Parathyroid adenoma (tissue), 2 donors: ENCODE measurements at regions not wholly inside any gene's neighbourhood (a gene's known extent, or its start where the extent isn't known, plus 50 kb on each side); places are given as distances from the start of the nearest gene placed in this dataset.

Source experiments
- H2AFZ ChIP-seq: fragments of 300-600 bp; sonication (generic); one replicate; pipeline ENCODE4 v1.7.0; 2017; ENCODE audit warnings: antibody characterized with exemption, mild to moderate bottlenecking
- H3K27ac ChIP-seq: fragments of 300-600 bp; sonication (generic); one replicate; pipeline ENCODE4 v1.7.0; 2017
- H3K27me3 ChIP-seq: fragments of 300-600 bp; sonication (generic); one replicate; pipeline ENCODE4 v1.7.0; 2017; ENCODE audit warnings: low read length; ENCODE audit not compliant: control insufficient read depth, insufficient read depth
- H3K36me3 ChIP-seq: fragments of 300-600 bp; sonication (generic); one replicate; pipeline ENCODE4 v1.7.0; 2017; ENCODE audit warnings: low read length; ENCODE audit not compliant: control insufficient read depth, insufficient read depth
- H3K4me1 ChIP-seq: fragments of 300-600 bp; sonication (generic); one replicate; pipeline ENCODE4 v1.7.0; 2017; ENCODE audit warnings: control low read depth
- H3K4me2 ChIP-seq: fragments of 300-600 bp; sonication (generic); one replicate; pipeline ENCODE4 v1.7.0; 2017; ENCODE audit warnings: low read length
- H3K4me3 ChIP-seq: fragments of 300-600 bp; sonication (generic); one replicate; pipeline ENCODE4 v1.7.0; 2017; ENCODE audit warnings: low read depth, low read length
- H3K79me2 ChIP-seq: fragments of 300-600 bp; sonication (generic); one replicate; pipeline ENCODE4 v1.7.0; 2017; ENCODE audit warnings: control low read depth
- H3K9ac ChIP-seq: fragments of 300-600 bp; sonication (generic); one replicate; pipeline ENCODE4 v1.7.0; 2017; ENCODE audit warnings: mild to moderate bottlenecking
- H3K9me3 ChIP-seq: fragments of 300-600 bp; sonication (generic); one replicate; pipeline ENCODE4 v1.7.0; 2017; ENCODE audit warnings: low read length; ENCODE audit not compliant: control insufficient read depth
- TF ChIP-seq, protein P1 (sequence below): fragments of 300-600 bp; sonication (generic); IDR thresholded peaks from one replicate; pipeline ENCODE4 v1.7.0; 2017; ENCODE audit warnings: antibody characterized with exemption, mild to moderate bottlenecking
- donor health status: primary hyperparathyroidism.

DNA sequence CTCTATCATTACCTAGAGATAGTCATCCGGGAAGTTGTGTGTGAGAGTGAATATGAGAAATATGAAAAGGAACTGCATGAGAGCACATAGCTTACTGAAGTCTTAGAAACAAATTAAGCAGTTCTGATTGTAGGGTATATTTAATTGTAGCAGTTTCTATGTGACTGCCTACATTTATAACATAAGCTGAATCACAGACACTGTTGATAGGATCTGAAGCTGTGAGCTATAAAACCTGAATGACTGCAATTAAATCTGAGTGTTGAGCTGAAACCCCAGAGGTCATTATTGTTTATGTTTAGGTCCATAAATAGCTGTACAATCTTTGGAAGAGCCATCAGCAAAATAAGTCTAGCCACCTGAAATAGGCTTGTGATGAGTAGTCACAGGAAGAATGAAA lies 210.1 kb upstream of the CXCL13 start:
- no peaks in the 10 kb centered on the region for H3K79me2 ChIP-seq
- no peaks in the 10 kb centered on the region for H3K36me3 ChIP-seq
- H2AFZ ChIP-seq: no peak overlapping the region
- no peak overlapping the region for H3K9ac ChIP-seq
- H3K4me2 ChIP-seq: no peak overlapping the region
- no peak overlapping the region for H3K27ac ChIP-seq
- H3K4me3 ChIP-seq: no peak overlapping the region
- no peaks in the 10 kb centered on the region for H3K27me3 ChIP-seq
- H3K4me1 ChIP-seq: no peaks in the 10 kb centered on the region
- no peaks in the 10 kb centered on the region for H3K9me3 ChIP-seq
- TF ChIP-seq, protein P1, sequence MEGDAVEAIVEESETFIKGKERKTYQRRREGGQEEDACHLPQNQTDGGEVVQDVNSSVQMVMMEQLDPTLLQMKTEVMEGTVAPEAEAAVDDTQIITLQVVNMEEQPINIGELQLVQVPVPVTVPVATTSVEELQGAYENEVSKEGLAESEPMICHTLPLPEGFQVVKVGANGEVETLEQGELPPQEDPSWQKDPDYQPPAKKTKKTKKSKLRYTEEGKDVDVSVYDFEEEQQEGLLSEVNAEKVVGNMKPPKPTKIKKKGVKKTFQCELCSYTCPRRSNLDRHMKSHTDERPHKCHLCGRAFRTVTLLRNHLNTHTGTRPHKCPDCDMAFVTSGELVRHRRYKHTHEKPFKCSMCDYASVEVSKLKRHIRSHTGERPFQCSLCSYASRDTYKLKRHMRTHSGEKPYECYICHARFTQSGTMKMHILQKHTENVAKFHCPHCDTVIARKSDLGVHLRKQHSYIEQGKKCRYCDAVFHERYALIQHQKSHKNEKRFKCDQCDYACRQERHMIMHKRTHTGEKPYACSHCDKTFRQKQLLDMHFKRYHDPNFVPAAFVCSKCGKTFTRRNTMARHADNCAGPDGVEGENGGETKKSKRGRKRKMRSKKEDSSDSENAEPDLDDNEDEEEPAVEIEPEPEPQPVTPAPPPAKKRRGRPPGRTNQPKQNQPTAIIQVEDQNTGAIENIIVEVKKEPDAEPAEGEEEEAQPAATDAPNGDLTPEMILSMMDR: no peak

DNA sequence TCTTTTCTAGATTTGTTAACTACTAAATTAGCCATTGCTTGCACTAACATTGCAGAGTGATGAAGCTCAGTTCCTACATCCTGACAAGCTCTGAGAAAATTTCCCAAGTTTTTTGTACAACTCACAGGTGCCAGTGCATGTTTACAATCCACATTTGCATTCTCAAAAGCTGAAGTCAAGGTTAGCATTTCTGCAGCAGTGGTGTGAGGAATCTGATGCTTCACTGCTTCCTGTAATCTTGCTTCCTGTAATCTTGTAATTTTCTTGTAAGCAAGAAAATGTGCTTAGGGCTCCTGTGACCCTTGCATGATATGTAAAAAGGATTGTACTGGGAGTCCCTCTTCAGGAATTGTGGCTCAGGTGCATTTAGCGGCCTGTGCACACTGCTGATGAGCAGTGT lies 207.4 kb upstream of the CXCL13 start:
- no peak overlapping the region for H3K27ac ChIP-seq
- H3K4me1 ChIP-seq: no peaks in the 10 kb centered on the region
- no peak overlapping the region for H3K9ac ChIP-seq
- no peaks in the 10 kb centered on the region for H3K36me3 ChIP-seq
- H3K9me3 ChIP-seq: no peaks in the 10 kb centered on the region
- H3K27me3 ChIP-seq: no peaks in the 10 kb centered on the region
- no peak overlapping the region for H3K4me2 ChIP-seq
- no peaks in the 10 kb centered on the region for H3K79me2 ChIP-seq
- H3K4me3 ChIP-seq: no peak overlapping the region
- no peak overlapping the region for H2AFZ ChIP-seq
- TF ChIP-seq, protein P1: no peak

DNA sequence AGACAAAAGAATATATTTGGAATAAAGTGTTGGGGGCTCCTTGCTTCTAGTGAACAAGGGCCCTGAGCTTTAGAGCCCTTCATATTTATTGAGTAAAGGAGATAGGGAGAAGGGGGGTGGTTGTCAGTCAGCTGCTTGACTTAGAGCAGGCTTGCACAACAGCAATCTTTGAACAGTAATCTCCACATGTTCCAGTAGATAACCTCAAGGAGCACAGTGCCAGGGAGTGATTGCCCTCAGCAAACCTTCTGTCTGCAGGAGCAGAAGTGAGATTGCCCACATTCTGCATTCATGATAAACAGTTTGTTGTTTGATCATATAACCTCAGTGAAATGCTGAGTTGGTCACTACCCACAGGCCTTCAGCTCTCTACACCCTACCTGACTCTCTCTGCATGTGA lies 205.8 kb upstream of the CXCL13 start:
- H3K36me3 ChIP-seq: no peaks in the 10 kb centered on the region
- H3K27ac ChIP-seq: no peak overlapping the region
- H3K4me3 ChIP-seq: no peak overlapping the region
- no peak overlapping the region for H3K9ac ChIP-seq
- H3K9me3 ChIP-seq: no peaks in the 10 kb centered on the region
- H3K4me2 ChIP-seq: no peak overlapping the region
- H3K27me3 ChIP-seq: no peaks in the 10 kb centered on the region
- H3K4me1 ChIP-seq: no peaks in the 10 kb centered on the region
- no peak overlapping the region for H2AFZ ChIP-seq
- TF ChIP-seq, protein P1: no peak
- no peaks in the 10 kb centered on the region for H3K79me2 ChIP-seq

DNA sequence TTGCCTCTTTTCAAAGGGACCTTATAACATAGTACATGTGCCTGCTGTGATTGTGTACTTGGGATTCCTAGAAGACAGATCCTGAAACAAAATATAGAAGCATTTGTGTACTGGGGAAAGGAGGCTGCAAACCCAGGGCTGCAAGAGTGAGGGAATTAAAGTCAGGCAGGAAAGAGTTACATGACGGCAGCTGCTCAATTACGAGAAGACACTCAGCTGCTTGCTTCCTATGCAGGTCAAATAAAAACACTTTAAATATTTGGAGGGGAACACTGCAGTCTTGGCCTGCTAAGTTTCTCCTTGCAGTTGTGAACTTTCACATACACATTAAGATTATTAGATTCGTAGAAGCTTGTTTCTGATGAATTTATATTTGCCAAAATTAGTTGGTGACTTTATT lies 191.9 kb upstream of the CXCL13 start:
- Histone ChIP-seq H3K27me3 (no peaks in the 10 kb centered on the region), H3K4me2 (no peak overlapping the region), H3K4me1 (no peaks in the 10 kb centered on the region), H3K36me3 (no peaks in the 10 kb centered on the region), H3K79me2 (no peaks in the 10 kb centered on the region), H3K9me3 (no peaks in the 10 kb centered on the region), H3K27ac (no peak overlapping the region), H3K9ac (no peak overlapping the region), H3K4me3 (no peak overlapping the region), H2AFZ (no peak overlapping the region)
- TF ChIP-seq, protein P1: no peak

DNA sequence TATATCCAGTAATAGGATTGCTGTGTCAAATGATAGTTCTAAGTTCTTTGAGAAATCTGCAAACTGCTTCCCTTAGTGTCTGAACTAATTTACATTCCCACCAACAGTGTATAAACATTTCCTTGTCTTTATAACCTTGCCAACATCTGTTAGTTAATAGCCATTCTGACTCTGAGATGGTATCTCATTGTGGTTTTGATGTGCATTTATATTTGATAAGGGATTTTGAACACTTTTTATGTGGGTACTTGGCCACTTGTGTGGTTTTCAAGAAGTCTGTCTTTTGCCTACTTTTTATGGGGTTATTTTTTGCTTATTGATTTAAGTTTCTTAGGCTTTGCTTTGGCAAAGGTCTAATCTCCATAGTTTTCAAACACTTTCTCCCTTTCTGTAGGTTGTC lies 189.9 kb upstream of the CXCL13 start:
- TF ChIP-seq, protein P1: no peak
- H3K79me2 ChIP-seq: no peaks in the 10 kb centered on the region

More for the DNA sequence above, 189.9 kb upstream of the CXCL13 start:
- Histone ChIP-seq H3K9me3 (no peaks in the 10 kb centered on the region), H3K4me3 (no peak overlapping the region), H3K27me3 (no peaks in the 10 kb centered on the region), H3K27ac (no peak overlapping the region), H3K36me3 (no peaks in the 10 kb centered on the region), H3K9ac (no peak overlapping the region), H3K4me1 (no peaks in the 10 kb centered on the region), H3K4me2 (no peak overlapping the region), H2AFZ (no peak overlapping the region)
